Suppressor macrophage (primary cell): ENCODE measurements at regions not wholly inside any gene's neighbourhood (a gene's known extent, or its start where the extent isn't known, plus 50 kb on each side); places are given as distances from the start of the nearest gene placed in this dataset.
"Not testable (repeated sequence)": the region's sequence is repeated elsewhere in the genome, so short reads cannot be mapped to it uniquely, and the experiment has no call there.

ENCODE experiments used
- DNase-seq, 4 experiments: peaks; one replicate each; pipeline ENCODE4 v3.0.0-alpha.2; 2020 to 2022

DNA sequence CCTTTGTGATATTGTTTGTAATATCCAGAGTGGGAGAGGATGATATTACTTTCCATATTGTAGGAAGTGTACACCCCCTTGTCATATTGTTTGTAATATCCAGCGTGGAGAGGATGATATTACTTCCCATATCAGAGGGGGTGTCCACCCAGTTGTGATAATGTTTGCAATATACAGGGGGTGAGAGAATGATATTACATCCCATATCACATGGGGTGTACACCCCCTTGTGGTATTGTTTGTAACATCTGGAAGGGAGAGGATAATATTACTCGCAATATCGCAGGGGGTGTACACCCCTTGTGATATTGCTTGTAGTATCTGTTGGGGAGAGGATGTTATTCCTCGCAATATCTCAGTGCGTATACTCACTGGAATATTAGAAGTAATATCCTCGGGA is 61.5 kb downstream of the PRSS23 start:
- no peak for DNase-seq

DNA sequence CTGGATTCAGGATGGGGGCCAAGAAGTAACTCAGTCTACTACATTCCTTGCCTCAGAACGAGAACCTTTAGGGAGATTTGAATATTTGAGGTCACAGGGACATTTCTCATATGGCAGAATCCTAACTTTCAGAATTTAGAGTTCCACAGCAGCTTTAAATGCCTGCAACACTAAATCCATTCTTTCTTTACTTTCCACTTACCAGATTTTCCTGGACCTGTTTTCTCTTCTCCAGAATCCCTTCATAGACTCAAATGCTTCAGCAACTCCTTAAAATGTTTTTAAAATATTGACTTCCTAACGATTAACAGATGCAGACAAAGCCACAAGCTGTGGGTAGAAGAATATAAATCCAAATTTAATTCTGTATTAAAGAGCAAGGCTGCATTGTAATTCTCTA is 63.1 kb downstream of the PRSS23 start:
- DNase-seq = no peak

DNA sequence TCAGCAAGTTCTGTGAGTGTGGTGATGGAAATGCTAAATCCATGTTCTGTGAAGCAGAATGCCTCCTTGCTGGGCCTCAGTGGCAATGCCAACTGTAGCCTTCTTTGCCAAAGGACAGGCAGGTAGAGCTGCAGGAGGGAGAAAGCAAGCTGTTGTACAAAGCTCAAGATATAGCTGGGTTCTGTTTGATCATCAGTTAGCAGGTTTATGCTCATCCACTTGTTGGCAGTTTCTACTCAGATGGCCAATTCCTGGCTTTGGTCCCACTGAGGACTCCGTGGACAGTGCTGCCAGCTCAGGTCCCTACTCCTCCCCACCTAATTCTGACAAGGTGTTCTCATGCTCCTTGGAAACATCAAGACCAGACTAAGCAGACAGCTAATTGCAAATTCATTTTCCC is 65.1 kb downstream of the PRSS23 start:
- DNase-seq = no peak

DNA sequence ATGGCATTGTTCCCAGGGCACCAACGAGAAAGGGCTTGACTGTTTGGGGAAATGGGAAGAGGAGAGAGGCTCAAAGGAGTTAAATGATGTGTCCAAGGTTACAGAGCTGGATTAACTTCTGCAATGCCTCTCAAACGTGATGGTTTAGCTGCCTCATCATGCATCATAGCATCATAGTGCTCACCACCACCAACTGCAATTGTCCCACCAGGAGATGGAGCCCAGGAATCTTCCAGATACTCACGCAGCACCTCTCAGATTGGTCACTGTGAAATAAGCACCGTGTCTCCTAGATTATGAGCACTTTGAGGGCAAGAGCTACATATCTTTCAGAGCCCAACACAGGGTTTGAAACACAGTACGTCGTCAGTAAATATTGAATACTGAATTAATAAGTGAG is 69.2 kb downstream of the PRSS23 start:
- no peak for DNase-seq

DNA sequence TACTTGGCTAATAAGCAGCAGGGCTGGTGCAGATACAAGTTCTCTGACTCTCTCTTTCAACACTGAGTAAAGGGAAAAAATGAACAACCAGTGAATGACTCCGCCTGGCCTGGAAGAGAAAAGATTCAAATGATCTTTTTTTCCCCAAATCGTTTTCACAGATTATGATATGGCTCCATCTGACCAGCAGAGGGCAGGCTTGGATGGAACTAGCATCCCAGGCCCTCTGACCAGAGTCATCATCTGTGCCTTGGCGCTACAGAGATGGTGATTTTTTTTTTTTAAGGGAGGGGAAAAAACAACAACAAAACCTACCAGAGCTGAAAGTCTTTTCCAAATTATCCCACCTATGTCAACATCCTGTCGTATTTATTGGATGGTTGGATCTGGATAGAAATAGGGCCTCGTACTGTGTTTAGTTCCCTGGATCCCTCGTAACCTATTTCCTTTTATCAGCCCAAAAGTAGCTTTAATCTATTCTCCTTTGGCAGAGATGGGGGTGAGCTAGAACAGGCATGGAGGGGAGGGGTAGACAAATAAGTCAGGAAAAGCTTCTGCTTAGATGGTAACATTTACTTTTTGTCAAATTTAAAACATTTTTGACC is 69.7 kb downstream of the PRSS23 start:
- DNase-seq = peak; percentile 52 to 70 (median 61)

DNA sequence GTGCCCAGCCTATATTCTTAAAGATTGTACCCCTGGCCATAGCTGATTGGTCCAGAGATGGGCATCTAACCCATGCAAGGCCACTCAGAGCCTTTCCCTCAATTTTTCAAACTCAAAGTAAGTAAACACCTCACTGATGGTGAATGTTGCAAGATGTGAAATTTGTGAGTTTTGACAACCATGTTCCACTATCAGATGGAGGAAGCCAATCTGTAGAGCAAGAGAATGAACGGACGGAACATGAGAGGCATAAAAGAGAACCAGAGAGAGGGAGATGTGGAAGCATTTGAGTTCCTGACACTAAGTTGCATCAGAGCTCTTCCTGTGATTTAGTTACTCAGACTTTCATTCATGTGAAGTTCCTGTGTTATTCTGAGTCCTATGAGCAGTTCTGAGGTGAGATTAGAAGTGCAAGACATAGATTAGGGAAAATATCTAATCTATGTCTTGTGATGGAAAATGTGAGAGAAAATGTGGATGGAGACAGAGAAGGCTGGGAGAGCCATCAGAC is 73.3 kb downstream of the PRSS23 start:
- DNase-seq = peak in 2 of 4 experiments; percentile 5 to 6

DNA sequence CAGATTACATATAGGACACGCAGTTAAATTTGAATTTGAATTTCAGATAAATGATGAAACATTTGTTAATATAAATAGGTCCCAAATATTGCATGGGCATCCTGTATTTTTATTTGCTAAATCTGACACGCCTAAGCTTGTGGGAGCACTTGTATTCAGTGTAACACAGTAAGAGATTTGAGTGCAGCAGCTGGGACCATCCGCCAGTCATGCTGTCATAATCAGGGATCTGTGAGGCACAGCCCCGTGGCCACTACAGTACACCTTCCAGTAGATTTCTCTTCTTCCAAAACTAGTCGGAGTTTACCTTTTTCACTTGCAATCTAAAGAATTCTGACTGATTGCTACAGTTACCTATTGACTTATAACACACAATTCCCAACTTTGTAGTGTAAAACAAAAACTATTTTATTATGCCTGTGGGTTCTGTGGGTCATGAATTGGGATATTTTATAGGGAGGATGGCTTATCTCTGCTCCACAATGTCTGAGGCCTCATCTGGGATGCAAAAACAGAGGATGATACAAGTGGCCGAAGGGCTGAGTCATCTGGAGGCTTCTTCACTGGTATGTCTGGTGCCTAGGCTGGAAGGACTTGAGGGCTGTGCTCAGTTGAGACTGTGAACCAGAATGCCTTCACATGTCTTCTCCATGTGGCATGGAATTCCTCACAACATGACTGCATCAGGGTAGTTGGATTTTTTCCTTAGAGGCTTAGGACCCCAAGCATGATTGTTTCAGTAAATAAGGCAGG is 74.1 kb downstream of the PRSS23 start:
- DNase-seq = no peak

DNA sequence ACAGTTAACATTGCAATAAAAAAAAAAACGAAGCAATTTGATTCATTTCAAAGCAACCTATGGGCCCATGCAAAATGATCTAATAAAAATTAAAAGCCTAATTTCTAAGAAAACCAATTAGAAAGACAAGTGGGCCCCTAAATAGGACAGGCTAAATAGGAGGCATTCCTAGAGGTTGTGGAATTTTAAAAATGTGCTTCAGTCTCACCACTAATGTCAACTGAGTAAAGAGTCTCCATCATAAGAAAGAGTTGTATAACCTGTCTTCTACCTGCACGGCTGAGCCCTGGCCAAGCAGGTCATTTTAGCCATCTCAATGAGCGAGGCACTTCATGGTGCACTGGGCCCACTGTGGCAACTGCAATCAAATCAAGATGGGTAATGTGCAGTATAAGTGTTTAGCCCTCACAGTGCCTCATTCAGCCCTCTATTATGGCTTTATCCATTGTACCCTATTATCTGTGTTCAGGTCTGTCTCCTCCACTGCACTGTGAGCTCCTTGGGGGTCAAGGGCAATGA is 76.4 kb downstream of the PRSS23 start:
- DNase-seq = no peak

DNA sequence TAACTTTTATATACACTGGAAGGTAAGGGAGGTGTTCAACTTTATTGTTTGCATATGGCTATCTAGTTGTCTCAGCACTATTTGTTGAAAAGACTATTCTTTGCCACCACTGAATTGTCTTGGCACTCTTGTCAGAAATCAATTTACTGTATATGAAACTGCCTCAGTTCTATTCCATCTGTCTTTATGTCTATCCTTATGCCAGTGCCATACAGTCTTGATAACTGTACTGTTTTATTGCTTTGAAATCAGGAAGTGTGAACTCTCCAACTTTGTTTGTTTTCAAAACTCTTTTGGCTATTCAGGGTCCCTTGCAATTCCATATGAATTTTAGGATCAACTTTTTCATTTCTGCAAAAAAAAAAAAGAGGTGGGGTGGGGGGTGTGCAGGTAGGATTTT is 77.2 kb downstream of the PRSS23 start:
- no peak for DNase-seq

DNA sequence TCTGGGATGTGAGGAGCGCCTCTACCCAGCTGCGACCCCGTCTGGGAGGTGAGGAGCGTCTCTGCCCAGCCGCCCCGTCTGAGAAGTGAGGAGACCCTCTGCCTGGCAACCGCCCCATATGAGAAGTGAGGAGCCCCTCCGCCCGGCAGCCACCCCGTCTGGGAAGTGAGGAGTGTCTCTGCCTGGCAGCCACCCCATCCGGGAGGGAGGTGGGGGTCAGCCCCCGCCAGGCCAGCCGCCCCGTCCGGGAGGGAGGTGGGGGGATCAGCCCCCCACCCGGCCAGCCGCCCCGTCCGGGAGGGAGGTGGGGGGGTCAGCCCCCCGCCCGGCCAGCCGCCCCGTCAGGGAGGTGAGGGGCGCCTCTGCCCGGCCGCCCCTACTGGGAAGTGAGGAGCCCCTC is 76.0 kb downstream of the FZD4 start:
- not testable (repeated sequence) for DNase-seq

DNA sequence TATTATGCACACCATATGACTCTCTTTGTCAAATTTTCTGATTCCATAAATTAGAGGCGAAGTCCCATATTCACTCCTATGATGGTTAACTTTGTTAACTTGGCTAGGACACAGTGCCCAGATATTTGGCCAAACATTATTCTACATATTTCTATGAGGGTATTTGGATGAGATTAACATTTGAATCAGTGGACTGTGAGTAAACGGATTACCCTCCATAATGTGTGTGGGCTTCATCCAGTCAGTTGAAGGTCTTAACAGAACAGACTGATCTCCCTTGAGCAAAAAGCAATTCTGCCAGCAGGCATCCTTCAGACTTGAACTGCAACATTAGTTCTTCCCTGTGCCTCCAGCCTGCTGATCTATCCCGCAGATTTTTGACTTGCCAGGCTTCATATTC is 69.9 kb downstream of the FZD4 start:
- DNase-seq = no peak

DNA sequence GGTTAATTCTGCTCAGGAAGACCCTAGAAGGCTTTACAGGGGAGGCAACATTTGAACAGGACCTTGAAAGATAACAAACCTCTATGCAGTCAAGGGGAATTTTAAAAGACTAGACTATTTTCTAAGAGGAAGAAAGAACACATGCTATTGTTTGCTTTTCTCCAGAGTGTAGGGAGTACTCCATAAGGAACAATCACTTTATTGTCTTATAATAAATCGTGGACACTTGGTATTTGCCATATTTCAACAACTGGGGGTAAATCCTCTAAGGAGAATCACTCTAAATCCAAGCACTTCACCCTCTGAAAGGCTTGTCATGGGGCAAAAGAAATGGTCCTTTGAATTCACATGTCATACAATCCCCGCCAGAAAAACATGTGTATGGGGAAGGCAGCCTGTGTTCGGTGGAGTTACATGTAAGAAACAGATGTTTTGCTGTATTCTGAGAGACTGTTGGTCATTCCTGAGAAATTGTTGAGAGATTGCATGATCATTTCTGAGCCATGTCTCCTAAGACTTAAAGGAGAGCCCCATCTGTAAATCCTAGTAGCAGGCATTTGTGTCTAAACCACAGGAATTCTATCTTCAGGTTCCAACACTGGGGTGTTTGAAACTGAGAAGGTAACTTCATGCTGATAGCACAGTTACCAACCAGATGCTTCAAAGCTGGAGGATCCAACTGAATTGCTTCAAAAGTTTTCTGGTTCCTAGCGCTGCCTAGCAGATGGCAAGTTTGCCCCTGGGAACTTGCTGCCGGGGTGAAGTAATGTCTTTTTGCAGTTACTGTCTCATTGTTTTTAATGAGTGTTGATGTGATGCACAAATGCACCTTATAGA is 66.8 kb downstream of the FZD4 start:
- DNase-seq = no peak

DNA sequence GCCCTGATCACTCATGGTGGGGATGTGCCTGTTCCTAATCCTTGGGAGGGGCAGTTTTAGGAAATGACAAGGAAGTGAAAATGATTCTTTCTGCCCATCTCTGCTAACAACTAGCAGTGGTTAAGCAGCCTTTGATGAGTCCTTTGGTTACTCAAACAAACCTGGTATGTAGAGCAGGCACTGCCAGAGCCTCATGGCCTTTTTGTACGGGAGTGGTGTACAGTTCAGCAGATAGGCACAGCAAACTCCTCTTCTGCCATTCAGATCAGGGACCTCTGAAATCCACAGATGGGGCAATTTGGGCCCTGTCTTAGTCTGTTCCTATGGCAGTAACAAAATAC is 66.2 kb downstream of the FZD4 start:
- no peak for DNase-seq

DNA sequence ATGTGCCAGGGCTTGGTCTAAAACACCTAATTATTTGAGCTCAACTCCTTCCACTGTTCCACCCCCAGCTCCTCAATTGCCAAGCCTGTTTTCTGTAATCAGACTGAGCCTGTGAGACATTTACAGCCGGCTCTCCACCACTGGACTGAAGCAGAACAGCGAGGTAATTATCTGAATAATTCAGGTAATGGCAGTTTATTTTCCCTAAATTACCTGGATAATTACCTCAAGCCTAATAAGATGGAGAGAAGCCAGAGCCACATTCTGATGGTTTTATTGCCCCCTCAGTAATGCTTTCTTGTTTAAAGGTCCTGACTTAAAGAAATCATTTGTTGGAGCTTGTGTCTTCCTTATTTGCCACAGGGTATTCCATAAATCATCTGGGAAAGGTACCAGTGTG is 64.2 kb downstream of the FZD4 start:
- no peak for DNase-seq

DNA sequence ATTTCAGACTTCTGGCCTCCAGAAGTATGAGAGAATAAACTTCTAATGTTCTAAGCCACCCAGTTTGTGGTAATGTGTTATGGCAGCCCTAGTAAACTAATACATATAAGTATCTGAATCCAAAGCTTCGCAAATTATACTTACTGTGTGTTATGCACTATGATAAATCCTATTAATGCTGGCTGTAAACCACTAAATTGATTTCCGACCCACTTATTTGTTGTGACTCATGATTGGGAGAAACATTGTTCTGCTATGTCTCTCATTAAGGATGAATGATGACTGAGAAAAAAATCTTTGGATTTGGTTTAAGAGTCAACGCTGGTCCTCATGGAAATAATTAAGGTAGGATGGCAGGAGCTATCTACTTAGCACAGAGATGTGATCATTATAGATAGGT is 62.0 kb downstream of the FZD4 start:
- no peak for DNase-seq
